OCI-LY7 (cell line): ENCODE measurements at regions not wholly inside any gene's neighbourhood (a gene's known extent, or its start where the extent isn't known, plus 50 kb on each side); places are given as distances from the start of the nearest gene placed in this dataset.

Experiments
- BruUV-seq: library from RNA; stranded (reverse); fragments of 400-500 nt; replicated peaks from 2 replicates; lab custom pipeline; 2021; lab: Mats Ljungman, UMichigan
- CTCF ChIA-PET: fragments of 300-600 bp; sonication (Branson Sonifier 250); formaldehyde crosslinking; loops from one replicate; lab custom pipeline; 2022; ENCODE audit warnings: antibody characterized with exemption; ENCODE audit not compliant: unreplicated experiment; lab: Charles Lee
- POLR2A ChIA-PET: fragments of 300-600 bp; sonication (Branson Sonifier 250); formaldehyde crosslinking; loops from one replicate; lab custom pipeline; 2022; ENCODE audit warnings: antibody characterized with exemption; lab: Charles Lee
- DNase-seq: peaks from one replicate; pipeline ENCODE4 v3.0.0-alpha.2; 2015; ENCODE audit warnings: low spot score
- H2AFZ ChIP-seq: fragments of 200-600 bp; sonication (generic), shearing (Covaris generic); 2 replicates; pipeline ENCODE4 v1.6.1; 2014; ENCODE audit warnings: mild to moderate bottlenecking, antibody characterized with exemption, low read length, moderate library complexity
- H3K27ac ChIP-seq: fragments of 200-600 bp; sonication (generic); 2 replicates; pipeline ENCODE4 v1.5.1; 2014; ENCODE audit warnings: mixed run types, low read depth, mild to moderate bottlenecking, moderate library complexity, low read length, inconsistent platforms; ENCODE audit not compliant: poor library complexity, severe bottlenecking
- H3K36me3 ChIP-seq: fragments of 200-600 bp; sonication (generic); 2 replicates; pipeline ENCODE4 v1.6.1; 2014; ENCODE audit warnings: mild to moderate bottlenecking, antibody characterized with exemption, low read length, moderate library complexity, mixed read lengths; ENCODE audit not compliant: insufficient read depth
- H3K4me1 ChIP-seq: fragments of 200-600 bp; sonication (generic); 2 replicates; pipeline ENCODE4 v1.5.1; 2014; ENCODE audit warnings: mild to moderate bottlenecking, low read length; ENCODE audit not compliant: insufficient read depth, poor library complexity, severe bottlenecking
- H3K4me2 ChIP-seq: fragments of 200-600 bp; sonication (generic); 2 replicates; pipeline ENCODE4 v1.6.1; 2014; ENCODE audit warnings: mild to moderate bottlenecking, low read length
- H3K4me3 ChIP-seq: fragments of 200-600 bp; sonication (generic); 2 replicates; pipeline ENCODE4 v1.5.1; 2014; ENCODE audit warnings: mild to moderate bottlenecking, low read depth, low read length; ENCODE audit not compliant: poor library complexity, severe bottlenecking
- H3K79me2 ChIP-seq: fragments of 200-600 bp; sonication (generic); 2 replicates; pipeline ENCODE4 v1.6.1; 2016; ENCODE audit warnings: low read depth, mild to moderate bottlenecking, low read length, moderate library complexity, mixed read lengths; ENCODE audit not compliant: insufficient read depth
- H3K9me2 ChIP-seq: fragments of 200-600 bp; sonication (generic); 2 replicates; pipeline ENCODE4 v1.6.1; 2016; ENCODE audit warnings: mild to moderate bottlenecking, low read length, mixed read lengths; ENCODE audit not compliant: insufficient read depth
- H3K9me3 ChIP-seq: fragments of 200-600 bp; sonication (generic); 2 replicates; pipeline ENCODE4 v1.6.1; 2014; ENCODE audit warnings: mild to moderate bottlenecking, mixed run types, low read length, mixed read lengths
- H4K20me1 ChIP-seq: fragments of 200-600 bp; sonication (generic); 2 replicates; pipeline ENCODE4 v1.6.1; 2014; ENCODE audit warnings: mild to moderate bottlenecking, antibody characterized with exemption, low read length, moderate library complexity, mixed read lengths; ENCODE audit not compliant: insufficient read depth
- EZH2phosphoT487 ChIP-seq: fragments of 200-600 bp; sonication (generic); IDR thresholded peaks from 2 replicates; pipeline ENCODE4 v1.6.1; 2018; ENCODE audit warnings: low read depth, borderline replicate concordance, mild to moderate bottlenecking, mixed run types, antibody characterized with exemption, low read length, moderate library complexity, mixed read lengths
- intact Hi-C: fragments of 100-400 bp; cut with micrococcal nuclease; formaldehyde crosslinking; loops from one replicate; pipeline ENCODE4 v1.10.0; 2022; ENCODE audit not compliant: unreplicated experiment
- TF ChIP-seq, protein P1 (sequence below): fragments of 200-600 bp; sonication (generic); conservative IDR thresholded peaks from 2 replicates; pipeline ENCODE4 v1.5.1; 2014; ENCODE audit warnings: mild to moderate bottlenecking, antibody characterized with exemption, low read length, moderate library complexity, mixed read lengths

DNA sequence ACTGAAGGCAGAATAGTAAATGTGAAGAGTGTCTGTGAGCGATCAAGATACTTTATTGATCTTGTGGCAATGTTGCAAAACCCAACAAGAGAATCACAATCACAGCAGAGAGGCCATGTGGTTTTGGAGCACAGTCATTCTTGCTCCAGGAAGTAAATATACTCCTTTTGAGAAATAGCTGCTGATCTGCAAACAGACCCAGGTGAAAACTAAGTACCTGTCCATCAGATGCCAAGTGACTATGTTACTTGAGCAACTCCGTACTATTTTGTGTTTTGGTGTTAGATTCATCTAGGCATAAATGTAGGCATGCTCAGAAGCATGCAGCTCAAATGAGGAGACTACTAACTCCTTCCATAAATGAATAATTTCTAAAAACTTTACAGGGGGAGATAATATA is 627.9 kb downstream of the ZBBX start:
- H3K4me2 ChIP-seq: no peak overlapping the region
- ChIA-PET CTCF (no interaction called here), POLR2A (no interaction called here)
- H3K4me3 ChIP-seq: no peak overlapping the region
- intact Hi-C loops: no loop called here
- no peaks in the 10 kb centered on the region for H3K36me3 ChIP-seq
- no peak for DNase-seq
- H4K20me1 ChIP-seq: no peaks in the 10 kb centered on the region
- H3K9me3 ChIP-seq: no peaks in the 10 kb centered on the region
- TF ChIP-seq, protein P1, sequence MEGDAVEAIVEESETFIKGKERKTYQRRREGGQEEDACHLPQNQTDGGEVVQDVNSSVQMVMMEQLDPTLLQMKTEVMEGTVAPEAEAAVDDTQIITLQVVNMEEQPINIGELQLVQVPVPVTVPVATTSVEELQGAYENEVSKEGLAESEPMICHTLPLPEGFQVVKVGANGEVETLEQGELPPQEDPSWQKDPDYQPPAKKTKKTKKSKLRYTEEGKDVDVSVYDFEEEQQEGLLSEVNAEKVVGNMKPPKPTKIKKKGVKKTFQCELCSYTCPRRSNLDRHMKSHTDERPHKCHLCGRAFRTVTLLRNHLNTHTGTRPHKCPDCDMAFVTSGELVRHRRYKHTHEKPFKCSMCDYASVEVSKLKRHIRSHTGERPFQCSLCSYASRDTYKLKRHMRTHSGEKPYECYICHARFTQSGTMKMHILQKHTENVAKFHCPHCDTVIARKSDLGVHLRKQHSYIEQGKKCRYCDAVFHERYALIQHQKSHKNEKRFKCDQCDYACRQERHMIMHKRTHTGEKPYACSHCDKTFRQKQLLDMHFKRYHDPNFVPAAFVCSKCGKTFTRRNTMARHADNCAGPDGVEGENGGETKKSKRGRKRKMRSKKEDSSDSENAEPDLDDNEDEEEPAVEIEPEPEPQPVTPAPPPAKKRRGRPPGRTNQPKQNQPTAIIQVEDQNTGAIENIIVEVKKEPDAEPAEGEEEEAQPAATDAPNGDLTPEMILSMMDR: no peak
- TF ChIP-seq EZH2phosphoT487: no peak
- no peaks in the 10 kb centered on the region for H3K4me1 ChIP-seq
- no peak overlapping the region for H3K27ac ChIP-seq
- H2AFZ ChIP-seq: no peak overlapping the region
- no peaks in the 10 kb centered on the region for H3K79me2 ChIP-seq
- no peaks in the 10 kb centered on the region for H3K9me2 ChIP-seq
- BruUV-seq: no TSS peak

DNA sequence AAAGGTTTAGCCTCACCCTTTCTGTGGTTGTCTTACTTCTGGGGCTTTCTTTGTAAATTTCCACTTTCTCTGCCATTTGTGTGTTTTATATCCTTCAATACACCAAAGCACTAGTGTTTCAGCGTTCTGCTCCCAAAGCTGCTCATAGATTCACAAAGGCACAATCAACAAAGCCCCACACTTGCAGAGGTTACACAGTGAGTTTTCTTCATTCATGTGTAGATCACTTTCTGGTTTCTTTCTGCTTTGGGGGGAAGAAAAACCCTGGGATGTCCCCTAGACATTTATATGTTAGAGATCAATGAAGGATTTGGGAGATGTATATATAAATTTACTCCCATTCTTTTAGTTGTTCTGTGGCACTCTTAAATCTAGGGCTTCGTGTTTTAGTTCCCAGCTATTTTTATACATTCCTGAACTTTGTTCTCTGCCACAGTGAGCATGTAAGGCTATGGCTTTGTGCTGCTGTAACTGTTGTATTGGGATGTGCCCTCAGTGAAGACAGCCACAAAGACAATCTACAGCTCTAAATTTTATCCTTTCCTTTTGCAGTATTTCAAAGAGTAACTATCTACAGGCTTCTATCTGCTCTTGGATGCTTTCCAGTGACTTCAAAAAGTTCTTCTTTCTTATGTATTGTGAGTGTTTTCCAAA is 636.5 kb downstream of the ZBBX start:
- intact Hi-C loops: no loop called here

DNA sequence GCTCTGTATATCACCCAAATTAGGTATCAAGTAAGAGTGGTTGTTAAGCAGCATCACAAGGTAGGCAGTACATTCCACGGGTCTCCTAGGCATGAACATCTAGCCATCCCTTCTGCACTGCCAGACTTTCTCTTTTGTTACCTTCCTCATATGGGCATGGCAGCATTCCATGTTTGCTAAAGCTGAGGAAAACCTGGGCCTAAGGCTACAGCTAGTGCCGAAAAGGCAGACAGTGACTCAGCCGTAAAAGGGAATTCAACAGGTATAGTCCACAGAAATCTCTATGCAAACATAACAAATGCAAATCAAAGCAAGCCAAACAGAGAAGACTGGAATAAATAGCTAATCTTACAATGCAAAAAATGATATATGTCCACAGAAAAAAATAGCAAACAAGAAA is 645.4 kb downstream of the ZBBX start:
- ChIA-PET POLR2A (interaction anchor here (0.6 kb wide), 2 partner anchors 35 to 63 kb away, joined by 3 read pairs; no protein-coding TSS in a partner anchor), CTCF (no interaction called here)
- Histone ChIP-seq H3K9me2 (no peaks in the 10 kb centered on the region), H3K9me3 (no peaks in the 10 kb centered on the region), H3K4me2 (no peak overlapping the region), H3K4me3 (no peak overlapping the region), H3K27ac (no peak overlapping the region), H4K20me1 (no peaks in the 10 kb centered on the region), H2AFZ (no peak overlapping the region), H3K36me3 (no peaks in the 10 kb centered on the region), H3K79me2 (no peaks in the 10 kb centered on the region), H3K4me1 (no peaks in the 10 kb centered on the region)
- intact Hi-C loops: no loop called here
- no peak for TF ChIP-seq EZH2phosphoT487
- TF ChIP-seq, protein P1: no peak
- BruUV-seq: no TSS peak
- DNase-seq: no peak

More for the DNA sequence above, 636.5 kb downstream of the ZBBX start:
- no peaks in the 10 kb centered on the region for H3K36me3 ChIP-seq
- no peak overlapping the region for H3K27ac ChIP-seq
- no peaks in the 10 kb centered on the region for H3K9me2 ChIP-seq
- no peaks in the 10 kb centered on the region for H3K4me1 ChIP-seq
- no peak overlapping the region for H2AFZ ChIP-seq
- no peak for TF ChIP-seq EZH2phosphoT487
- TF ChIP-seq, protein P1: no peak
- CTCF ChIA-PET: no interaction called here
- H3K4me2 ChIP-seq: no peak overlapping the region
- no peak overlapping the region for H3K4me3 ChIP-seq
- no peaks in the 10 kb centered on the region for H3K79me2 ChIP-seq
- POLR2A ChIA-PET: no interaction called here
- no TSS peak for BruUV-seq
- H3K9me3 ChIP-seq: no peaks in the 10 kb centered on the region
- no peak for DNase-seq
- no peaks in the 10 kb centered on the region for H4K20me1 ChIP-seq
